Gastroesophageal sphincter (tissue), 3 donors: ENCODE measurements at regions not wholly inside any gene's neighbourhood (a gene's known extent, or its start where the extent isn't known, plus 50 kb on each side); places are given as distances from the start of the nearest gene placed in this dataset.

Experiments used
- CTCF ChIP-seq, 4 experiments: fragments of 200-600 bp in 2 of 4; fragments of 450-650 bp in 2 of 4; sonication (generic) in 1 of 4; IDR thresholded peaks; one replicate each; pipeline ENCODE4 v1.5.1; 2017 to 2019; ENCODE audit warnings: antibody characterized with exemption in 4 of 4, mild to moderate bottlenecking in 2 of 4, moderate library complexity in 2 of 4
- EP300 ChIP-seq: sonication (generic); formaldehyde crosslinking; IDR thresholded peaks from one replicate; pipeline ENCODE4 v1.6.1; 2017; ENCODE audit warnings: antibody characterized with exemption, mild to moderate bottlenecking
- POLR2A ChIP-seq, 2 donors: fragments of 450-650 bp; IDR thresholded peaks; one replicate each; pipeline ENCODE4 v1.6.1; 2017; ENCODE audit warnings: antibody characterized with exemption in 2 of 2, mild to moderate bottlenecking in 2 of 2, moderate library complexity in 1 of 2
- POLR2AphosphoS5 ChIP-seq: sonication (generic); formaldehyde crosslinking; IDR thresholded peaks from one replicate; pipeline ENCODE4 v1.6.1; 2017; ENCODE audit warnings: antibody characterized with exemption

DNA sequence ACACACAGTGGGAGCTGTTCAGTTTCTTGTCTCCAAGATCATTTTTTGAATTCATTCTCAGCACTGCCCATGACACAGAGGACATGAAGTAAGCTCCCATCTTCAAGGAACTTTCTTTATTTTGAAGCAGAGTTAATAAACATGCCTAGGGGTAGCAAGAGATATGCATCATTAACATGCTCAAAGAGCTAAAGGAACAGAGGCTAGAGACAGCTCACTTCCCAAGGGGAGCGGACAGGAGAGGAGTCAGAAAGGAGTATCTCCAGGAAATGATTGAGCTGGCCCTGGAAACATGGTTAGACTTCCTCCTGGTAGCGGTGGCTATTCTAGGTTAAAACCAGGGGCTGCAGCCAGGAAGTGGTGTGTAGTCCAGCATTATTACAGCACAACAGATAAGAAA, 135.9 kb downstream of the GPAM start:
- TF ChIP-seq CTCF (IDR thresholded peaks at IDR 0.05) = no peak
- TF ChIP-seq EP300 = no peak
- no peak for TF ChIP-seq POLR2A (IDR thresholded peaks at IDR 0.05)
- TF ChIP-seq POLR2AphosphoS5 = no peak
